K562 (cell line): ENCODE measurements at regions not wholly inside any gene's neighbourhood (a gene's known extent, or its start where the extent isn't known, plus 50 kb on each side); places are given as distances from the start of the nearest gene placed in this dataset.

Experiments used
- ATAC-seq: fragments of 200-7000 bp; cut with Tn5 transposase; 3 replicates; pipeline ENCODE4 v1.9.1; 2020; ENCODE audit warnings: moderate library complexity
- BruUV-seq: library from RNA; stranded (reverse); fragments of 400-500 nt; replicated peaks from 2 replicates; lab custom pipeline; 2021; lab: Mats Ljungman, UMichigan
- CTCF ChIA-PET: fragments of 300-600 bp; formaldehyde crosslinking; extraction: SDS; loops from one replicate; lab custom pipeline; 2021; ENCODE audit warnings: low intra/inter-chr PET ratio; lab: Yijun Ruan, JAX
- POLR2A ChIA-PET: fragments of 300-600, 350-650 bp; sonication (Branson Sonifier 250); formaldehyde crosslinking; extraction: SDS; loops from one replicate; lab custom pipeline; 2021; ENCODE audit warnings: antibody characterized with exemption, inconsistent platforms; lab: Yijun Ruan, JAX
- DNase-seq, 4 experiments: peaks; one replicate each; pipeline versions ENCODE4 v3.0.0 to v3.0.0-alpha.2; 2011 to 2018; ENCODE audit warnings: low spot score in 3 of 4, mixed read lengths in 3 of 4; ENCODE audit errors: extremely low read depth in 1 of 4
- FAIRE-seq: peaks from 2 replicates; lab custom pipeline; 2011; peaks lifted over from hg19 to GRCh38; lab: Jason Lieb, UNC
- H2AFZ ChIP-seq: 2 replicates; pipeline ENCODE4 v1.6.0; 2011; ENCODE audit warnings: low read depth, low read length, control low read depth, inconsistent platforms
- H3K27ac ChIP-seq: fragments of 200-600 bp; 3 replicates; pipeline ENCODE4 v1.8.0; 2011; ENCODE audit warnings: low read depth, mild to moderate bottlenecking, control low read depth, inconsistent platforms, low read length, moderate library complexity, mixed read lengths; ENCODE audit errors: extremely low read depth
- H3K27me3 ChIP-seq, 2 experiments: fragments of 300-600 bp in 1 of 2; 2 replicates in 1 of 2; 3 replicates in 1 of 2; pipeline versions ENCODE4 v1.6.0 to v1.8.0; 2011; ENCODE audit warnings: inconsistent platforms in 2 of 2, low read length in 2 of 2, mild to moderate bottlenecking in 1 of 2, mixed read lengths in 1 of 2, moderate library complexity in 1 of 2; ENCODE audit not compliant: control insufficient read depth in 2 of 2, insufficient read depth in 2 of 2
- H3K36me3 ChIP-seq: fragments of 300-600 bp; 3 replicates; pipeline ENCODE4 v1.8.0; 2011; ENCODE audit warnings: mild to moderate bottlenecking, low read length, inconsistent platforms; ENCODE audit not compliant: control insufficient read depth, insufficient read depth
- H3K4me1 ChIP-seq, 2 experiments: fragments of 200-600 bp in 1 of 2; replicated peaks in 1 of 2; 2 replicates in 1 of 2; 3 replicates in 1 of 2; pipeline versions ENCODE4 v1.5.1 to v1.8.0; 2011; ENCODE audit warnings: inconsistent platforms in 2 of 2, low read length in 2 of 2, mild to moderate bottlenecking in 1 of 2, mixed read lengths in 1 of 2, moderate library complexity in 1 of 2; ENCODE audit not compliant: control insufficient read depth in 2 of 2, insufficient read depth in 2 of 2
- H3K4me2 ChIP-seq: 2 replicates; pipeline ENCODE4 v1.6.1; 2011; ENCODE audit warnings: low read length, control low read depth, inconsistent platforms, mixed read lengths; ENCODE audit not compliant: insufficient read depth
- H3K4me3 ChIP-seq: fragments of 200-600 bp; sonication (generic), shearing (Covaris generic); 2 replicates; pipeline ENCODE4 v1.5.1; 2016; ENCODE audit warnings: control low read depth, inconsistent platforms
- H3K79me2 ChIP-seq: fragments of 200-600 bp; 3 replicates; pipeline ENCODE4 v1.8.0; 2011; ENCODE audit warnings: low read length, inconsistent platforms; ENCODE audit not compliant: control insufficient read depth, insufficient read depth
- H3K9ac ChIP-seq, 2 experiments: 2 replicates each; pipeline versions ENCODE4 v1.6.0 to v1.6.1; 2011; ENCODE audit warnings: low read depth in 2 of 2, low read length in 2 of 2, control low read depth in 1 of 2, inconsistent platforms in 1 of 2, mild to moderate bottlenecking in 1 of 2, mixed read lengths in 1 of 2; ENCODE audit not compliant: insufficient read depth in 1 of 2
- H3K9me1 ChIP-seq: one replicate; pipeline ENCODE4 v1.6.0; 2011; ENCODE audit warnings: inconsistent platforms, mild to moderate bottlenecking, low read length, moderate library complexity; ENCODE audit not compliant: control insufficient read depth, insufficient read depth
- H3K9me3 ChIP-seq: replicated peaks from 2 replicates; pipeline ENCODE4 v1.5.1; 2011; ENCODE audit warnings: low read depth, low read length, inconsistent platforms; ENCODE audit not compliant: control insufficient read depth, insufficient read depth
- H4K20me1 ChIP-seq: replicated peaks from 2 replicates; pipeline ENCODE4 v1.6.1; 2011; ENCODE audit warnings: low read length, inconsistent platforms, mixed read lengths; ENCODE audit not compliant: control insufficient read depth, insufficient read depth
- CTBP1 ChIP-seq: fragments of 450-650 bp; IDR thresholded peaks from 2 replicates; pipeline ENCODE4 v1.6.1; 2016; ENCODE audit warnings: borderline replicate concordance
- EWSR1 ChIP-seq: fragments of 450-650 bp; IDR thresholded peaks from 2 replicates; pipeline ENCODE4 v1.6.1; 2018; ENCODE audit warnings: borderline replicate concordance, mild to moderate bottlenecking, low read depth, moderate library complexity; ENCODE audit not compliant: partially characterized antibody
- GATAD2A ChIP-seq: fragments of 450-650 bp; IDR thresholded peaks from 2 replicates; pipeline ENCODE4 v1.6.1; 2017
- HDAC1 ChIP-seq, 2 experiments: fragments of 450-650 bp; IDR thresholded peaks; 2 replicates each; pipeline ENCODE4 v1.6.1; 2016 to 2017; ENCODE audit warnings: inconsistent platforms in 1 of 2, mild to moderate bottlenecking in 1 of 2, moderate library complexity in 1 of 2
- MEIS2 ChIP-seq: fragments of 450-650 bp; IDR thresholded peaks from 2 replicates; pipeline ENCODE4 v1.6.1; 2014; ENCODE audit warnings: mild to moderate bottlenecking; ENCODE audit not compliant: partially characterized antibody
- THRB ChIP-seq: fragments of 450-650 bp; formaldehyde crosslinking; conservative IDR thresholded peaks from 2 replicates; pipeline ENCODE4 v1.4.0; 2022; ENCODE audit warnings: mild to moderate bottlenecking, missing genetic modification characterization
- WGBS: fragments of 100-300 bp; shearing (Covaris generic); methylation state at CpG from one replicate; pipeline ENCODE4 v1.1.6; 2016; ENCODE audit warnings: low coverage, mixed read lengths; ENCODE audit not compliant: insufficient coverage; ENCODE audit errors: missing lambda C conversion rate; 5-methylcytosine and 5-hydroxymethylcytosine counted together
- in situ Hi-C: fragments of 300-500 bp; cut with MboI; formaldehyde crosslinking; loops from 4 replicates; pipeline ENCODE4 v1.15.0; 2018; ENCODE audit warnings: inconsistent platforms, mixed read lengths
- intact Hi-C: fragments of 100-400 bp; cut with micrococcal nuclease; formaldehyde crosslinking; loops from 2 replicates; pipeline ENCODE4 v1.14.2; 2022

- TF ChIP-seq GATAD2A (no peak), CTBP1 (no peak), THRB (CRISPR knock-in tag) (no peak), HDAC1 (IDR thresholded peaks at IDR 0.05) (no peak)
Observed at GRCh38 chr1:29820401-29820800, 584.1 kb downstream of the PTPRU start (continued).

DNA sequence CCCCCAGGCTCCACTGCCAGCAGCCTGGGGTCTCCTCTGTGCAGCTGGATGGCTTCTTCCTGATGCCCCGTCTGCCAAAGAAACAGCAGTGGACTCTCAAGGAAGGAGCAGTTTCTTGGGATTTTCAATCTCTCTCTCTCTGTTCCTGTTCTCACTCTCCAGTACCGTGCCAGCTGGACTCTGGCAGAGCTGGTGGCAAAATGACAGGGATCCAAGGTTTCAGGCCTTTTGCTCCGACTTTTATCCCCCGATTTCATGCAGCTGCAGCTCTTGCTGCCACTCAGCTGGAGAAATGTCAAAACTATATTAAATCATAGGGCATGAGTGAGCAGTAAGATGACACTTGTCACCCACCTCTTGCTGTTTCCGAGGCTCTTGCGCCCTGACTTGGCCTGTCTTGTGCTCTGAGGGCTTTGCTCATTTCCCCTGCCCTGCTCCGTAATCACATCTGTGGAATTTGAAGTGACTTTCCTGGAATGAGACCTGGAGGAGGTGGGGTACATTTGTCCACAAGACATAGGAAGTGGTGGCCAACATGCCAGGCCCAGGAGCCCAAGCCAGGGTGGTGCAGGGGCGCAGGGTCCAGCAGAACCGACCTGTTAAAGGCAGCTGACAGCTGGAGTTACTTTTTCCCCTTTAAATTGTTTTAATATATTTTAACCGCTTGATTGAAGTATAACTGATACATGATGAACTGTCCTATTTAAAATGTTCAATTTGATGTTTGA is 576.2 kb downstream of the PTPRU start:
- Histone ChIP-seq H3K9me3 (no peaks in the 10 kb centered on the region), H3K9me1 (no peaks in the 10 kb centered on the region), H3K4me2 (no peak overlapping the region), H3K4me1 (no peaks in the 10 kb centered on the region; a peak in 3 of 5 replicates), H3K4me3 (no peak overlapping the region), H3K79me2 (no peaks in the 10 kb centered on the region), H3K27me3 (peaks cover 0 to 12% of the 10 kb centered on the region in 2 experiments; a peak in 3 of 5 replicates), H4K20me1 (no peaks in the 10 kb centered on the region), H3K9ac (no peak overlapping the region)
- ATAC-seq (no peak), FAIRE-seq (no peak), DNase-seq (no peak)
- 2% methylated on average over 10 of the region's 10 CpGs for WGBS
- ChIA-PET CTCF (no interaction called here), POLR2A (no interaction called here)
- in situ Hi-C loops, result loop anchor here (25.0 kb wide), 1 partner anchor 1375 kb away; no protein-coding TSS in a partner anchor
- TF ChIP-seq EWSR1 (no peak), MEIS2 (peak; percentile 20)
- TF ChIP-seq, all 486 proteins: peak for 1
- Histone ChIP-seq H3K27ac (no peak overlapping the region), H2AFZ (no peak overlapping the region), H3K36me3 (no peaks in the 10 kb centered on the region)
- no TSS peak for BruUV-seq
- intact Hi-C loops, result no loop called here
